WERI-Rb-1 (cell line): ENCODE measurements at regions not wholly inside any gene's neighbourhood (a gene's known extent, or its start where the extent isn't known, plus 50 kb on each side); places are given as distances from the start of the nearest gene placed in this dataset.

Source experiments
- DNase-seq: peaks from one replicate; pipeline ENCODE4 v3.0.0-alpha.2; 2020
- H3K27ac ChIP-seq: fragments of 250-450 bp; sonication (Bioruptor Pico); 2 replicates; pipeline ENCODE4 v1.5.1; 2020; ENCODE audit warnings: mild to moderate bottlenecking, moderate library complexity
- H3K27me3 ChIP-seq: fragments of 250-450 bp; sonication (Bioruptor Pico); 2 replicates; pipeline ENCODE4 v1.5.1; 2021; ENCODE audit warnings: mild to moderate bottlenecking, low read depth, moderate library complexity; ENCODE audit not compliant: insufficient read depth, severe bottlenecking
- H3K36me3 ChIP-seq: fragments of 250-450 bp; sonication (Bioruptor Pico); 2 replicates; pipeline ENCODE4 v1.5.1; 2020; ENCODE audit warnings: mild to moderate bottlenecking, moderate library complexity
- H3K4me3 ChIP-seq: 2 replicates; pipeline ENCODE4 v1.5.1; 2011; ENCODE audit warnings: low read depth, mild to moderate bottlenecking, control low read depth, low read length
- H3K9me3 ChIP-seq: fragments of 250-450 bp; sonication (Bioruptor Pico); 2 replicates; pipeline ENCODE4 v1.5.1; 2021; ENCODE audit warnings: mild to moderate bottlenecking, moderate library complexity; ENCODE audit not compliant: severe bottlenecking
- TF ChIP-seq, protein P1 (sequence below): IDR thresholded peaks from 2 replicates; pipeline ENCODE4 v1.5.1; 2011; ENCODE audit warnings: low read depth, mild to moderate bottlenecking, control low read depth, inconsistent platforms, low read length

DNA sequence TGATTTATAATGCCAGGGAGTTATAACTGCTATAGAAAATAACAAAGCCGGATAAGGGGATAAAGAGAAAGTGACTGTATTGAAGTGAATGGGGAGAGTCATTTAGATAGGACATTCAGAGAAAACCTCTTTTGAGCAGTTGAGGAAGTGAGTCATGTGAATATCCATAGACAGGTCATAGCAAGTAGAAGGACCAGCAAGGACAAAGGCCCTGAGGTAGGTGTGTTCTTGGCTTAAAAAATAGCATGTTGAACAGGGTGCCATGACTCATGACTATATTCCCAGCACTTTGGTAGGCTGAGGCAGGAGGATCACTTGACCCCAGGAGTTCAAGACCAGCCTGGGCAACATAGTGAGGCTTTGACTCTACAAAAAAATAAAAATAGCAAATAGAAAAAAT lies 51.5 kb upstream of the RAP1B start:
- Histone ChIP-seq H3K9me3 (no peaks in the 10 kb centered on the region), H3K4me3 (no peak overlapping the region), H3K27ac (no peak overlapping the region), H3K27me3 (no peaks in the 10 kb centered on the region), H3K36me3 (no peaks in the 10 kb centered on the region)
- TF ChIP-seq, protein P1, sequence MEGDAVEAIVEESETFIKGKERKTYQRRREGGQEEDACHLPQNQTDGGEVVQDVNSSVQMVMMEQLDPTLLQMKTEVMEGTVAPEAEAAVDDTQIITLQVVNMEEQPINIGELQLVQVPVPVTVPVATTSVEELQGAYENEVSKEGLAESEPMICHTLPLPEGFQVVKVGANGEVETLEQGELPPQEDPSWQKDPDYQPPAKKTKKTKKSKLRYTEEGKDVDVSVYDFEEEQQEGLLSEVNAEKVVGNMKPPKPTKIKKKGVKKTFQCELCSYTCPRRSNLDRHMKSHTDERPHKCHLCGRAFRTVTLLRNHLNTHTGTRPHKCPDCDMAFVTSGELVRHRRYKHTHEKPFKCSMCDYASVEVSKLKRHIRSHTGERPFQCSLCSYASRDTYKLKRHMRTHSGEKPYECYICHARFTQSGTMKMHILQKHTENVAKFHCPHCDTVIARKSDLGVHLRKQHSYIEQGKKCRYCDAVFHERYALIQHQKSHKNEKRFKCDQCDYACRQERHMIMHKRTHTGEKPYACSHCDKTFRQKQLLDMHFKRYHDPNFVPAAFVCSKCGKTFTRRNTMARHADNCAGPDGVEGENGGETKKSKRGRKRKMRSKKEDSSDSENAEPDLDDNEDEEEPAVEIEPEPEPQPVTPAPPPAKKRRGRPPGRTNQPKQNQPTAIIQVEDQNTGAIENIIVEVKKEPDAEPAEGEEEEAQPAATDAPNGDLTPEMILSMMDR, result no peak
- DNase-seq, result no peak

DNA sequence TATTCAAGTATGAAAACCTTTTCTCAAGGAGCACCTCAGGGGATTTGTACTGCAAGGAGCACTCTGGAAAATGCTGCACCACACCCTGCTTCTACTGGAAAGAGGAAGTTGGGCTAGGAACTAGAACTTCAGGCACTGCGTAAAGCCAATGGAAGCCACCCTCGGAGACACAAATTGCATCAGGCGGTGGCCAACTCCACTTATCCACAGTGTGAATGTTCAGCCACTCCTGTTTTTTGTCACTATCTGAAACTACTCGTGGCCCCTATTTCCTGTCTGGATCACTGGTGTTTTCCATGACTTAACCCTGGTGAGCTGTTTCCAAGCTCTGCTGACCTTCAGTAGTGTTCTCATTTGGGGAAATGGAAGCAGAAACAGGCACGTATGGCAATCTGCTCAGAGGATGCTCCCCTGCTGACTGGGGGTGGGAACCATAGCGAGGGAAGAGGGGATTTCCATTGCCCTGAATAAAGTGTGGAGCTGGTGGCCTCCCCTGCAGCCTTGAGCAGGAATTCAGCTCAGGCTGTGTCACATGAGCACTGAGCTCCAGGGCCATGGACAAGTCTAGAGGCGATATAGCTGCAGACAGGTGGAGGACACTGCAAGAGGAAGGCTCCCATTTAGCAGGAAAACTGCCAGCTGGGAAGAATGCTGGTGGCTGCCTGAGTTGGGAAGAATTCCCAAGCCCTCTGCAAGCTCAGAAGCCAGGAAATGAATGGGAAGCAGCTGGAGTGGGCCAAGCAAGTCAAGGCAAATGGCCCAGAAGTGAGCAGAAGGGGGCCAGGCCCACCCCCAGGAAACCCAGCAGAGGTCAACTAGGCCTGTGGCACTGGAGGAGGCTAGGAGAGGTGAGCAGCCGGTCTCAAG lies 50.5 kb upstream of the RAP1B start:
- TF ChIP-seq, protein P1, result no peak
- no peaks in the 10 kb centered on the region for H3K9me3 ChIP-seq
- no peak overlapping the region for H3K27ac ChIP-seq
- DNase-seq, result no peak
- no peaks in the 10 kb centered on the region for H3K27me3 ChIP-seq
- no peak overlapping the region for H3K4me3 ChIP-seq
- no peaks in the 10 kb centered on the region for H3K36me3 ChIP-seq

DNA sequence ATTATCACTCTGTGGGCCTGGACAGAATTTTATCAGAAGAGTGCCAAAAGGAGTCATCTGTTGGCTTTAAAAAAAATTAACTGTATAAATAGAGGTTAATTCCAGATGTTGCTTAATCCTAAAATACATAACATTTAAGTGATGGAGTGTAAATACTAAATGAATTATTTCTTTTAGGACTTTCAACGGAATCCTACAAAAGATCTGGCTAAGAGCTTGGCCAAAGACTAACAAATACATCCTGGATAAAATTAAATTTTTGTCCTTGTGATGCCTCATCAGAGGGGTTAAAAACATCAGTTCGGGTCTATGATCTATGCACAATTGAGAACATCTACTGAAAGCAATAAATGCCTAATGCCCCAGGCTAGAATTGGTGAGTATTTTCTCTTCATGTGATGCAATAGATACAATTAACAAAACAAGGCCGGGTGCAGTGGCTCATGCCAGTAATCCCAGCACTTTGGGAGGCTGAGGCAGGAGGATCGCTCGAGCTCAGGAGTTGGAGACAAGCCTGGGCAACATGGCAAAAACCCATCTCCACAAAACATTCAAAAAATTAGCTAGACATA lies 49.8 kb upstream of the RAP1B start:
- Histone ChIP-seq H3K36me3 (no peaks in the 10 kb centered on the region), H3K4me3 (no peak overlapping the region), H3K9me3 (no peaks in the 10 kb centered on the region), H3K27ac (no peak overlapping the region), H3K27me3 (no peaks in the 10 kb centered on the region)
- no peak for DNase-seq
- TF ChIP-seq, protein P1, result no peak
